ENCODE measurements at regions not wholly inside any gene's neighbourhood (a gene's known extent, or its start where the extent isn't known, plus 50 kb on each side); places are given as distances from the start of the nearest gene placed in this dataset.
"Not testable (repeated sequence)": the region's sequence is repeated elsewhere in the genome, so short reads cannot be mapped to it uniquely, and the experiment has no call there.

- not testable (repeated sequence) for DNase-seq
Observed at GRCh38 chr3:187466306-187466705, 98.1 kb downstream of the RTP4 start.

DNA sequence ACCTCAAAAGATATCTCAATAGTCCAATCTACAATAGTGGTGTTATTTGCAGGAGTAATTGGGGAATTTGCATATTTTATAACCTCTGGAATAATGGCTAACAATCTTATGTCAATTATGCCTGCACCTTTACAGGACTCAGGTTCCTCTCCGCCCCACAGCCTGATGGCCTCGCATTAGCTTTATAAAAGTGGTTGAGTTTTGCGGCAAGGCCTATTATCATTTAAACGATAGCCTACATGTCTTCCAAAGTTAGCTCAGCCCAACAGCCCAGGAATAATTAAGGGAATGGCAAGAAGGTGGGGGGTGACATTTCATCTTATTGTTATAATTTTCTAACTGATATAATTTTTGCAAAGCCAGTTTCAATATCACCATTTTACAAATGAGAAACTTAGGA, 97.3 kb downstream of the RTP4 start:
- no peak for DNase-seq

GRCh38 chr3:187464682-187465081, 96.5 kb downstream of the RTP4 start:
- no peak for DNase-seq

DNA sequence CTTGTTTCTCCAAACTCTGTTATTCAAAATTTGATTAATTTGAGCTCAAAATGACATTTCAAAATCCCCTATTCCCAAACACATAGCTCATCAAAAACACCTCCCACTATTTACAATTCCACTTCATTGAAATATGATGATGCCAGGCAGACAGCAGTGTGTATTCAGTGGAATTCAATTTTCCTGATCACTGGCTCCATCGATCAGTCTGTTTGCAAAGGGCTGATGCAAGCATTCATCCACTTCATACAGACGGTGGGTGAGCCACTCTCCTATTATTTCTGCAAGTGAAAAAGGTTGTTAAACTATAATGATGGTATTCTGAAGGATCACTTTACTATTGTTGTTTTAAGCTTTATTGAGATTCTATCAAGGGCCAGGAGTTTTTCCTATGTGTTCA, 90.7 kb downstream of the RTP4 start:
- no peak for DNase-seq

DNA sequence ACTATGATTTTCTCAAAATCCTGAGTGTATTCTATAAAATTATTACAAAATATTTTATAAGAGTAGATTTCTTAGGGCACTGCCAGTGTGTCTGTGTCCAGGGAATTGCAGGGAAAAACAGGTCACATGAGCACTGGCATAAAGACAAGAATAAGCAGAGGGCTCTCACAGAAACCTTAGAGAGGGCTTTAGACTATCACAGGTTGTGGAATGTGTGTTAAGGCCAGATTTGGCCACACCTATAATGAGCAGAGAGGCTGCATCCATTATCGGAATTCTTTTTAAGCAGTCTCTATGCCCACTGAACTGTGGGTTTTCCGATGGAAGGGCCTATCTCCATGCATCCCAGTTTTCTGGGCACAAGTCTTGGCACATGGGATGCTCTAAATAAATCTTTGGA, 90.2 kb downstream of the RTP4 start:
- DNase-seq, result no peak

DNA sequence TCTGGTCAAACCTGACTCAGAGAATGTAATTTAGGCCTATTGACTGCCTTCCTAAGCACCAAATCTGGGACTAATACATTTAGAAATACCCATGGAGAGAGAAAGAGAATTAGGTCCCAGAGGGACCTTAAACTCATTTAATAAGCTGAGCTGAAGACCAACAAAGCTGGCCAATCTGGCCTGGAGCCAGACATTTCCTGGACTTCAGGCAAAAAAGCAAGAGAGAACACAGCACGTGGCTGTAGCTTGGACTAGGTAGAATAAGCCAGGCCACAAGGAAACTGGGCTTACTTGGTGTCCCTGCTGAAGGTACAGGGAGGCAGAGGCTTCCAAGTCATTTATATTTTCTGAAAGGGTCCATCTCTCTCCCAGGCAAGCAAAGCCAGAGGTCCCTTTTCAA, 88.1 kb downstream of the RTP4 start:
- DNase-seq, result no peak

- no peak for DNase-seq
Observed at GRCh38 chr3:187454085-187454815, 86.1 kb downstream of the RTP4 start.

GRCh38 chr3:187450431-187451190, 82.4 kb downstream of the RTP4 start:
- DNase-seq, result no peak

DNA sequence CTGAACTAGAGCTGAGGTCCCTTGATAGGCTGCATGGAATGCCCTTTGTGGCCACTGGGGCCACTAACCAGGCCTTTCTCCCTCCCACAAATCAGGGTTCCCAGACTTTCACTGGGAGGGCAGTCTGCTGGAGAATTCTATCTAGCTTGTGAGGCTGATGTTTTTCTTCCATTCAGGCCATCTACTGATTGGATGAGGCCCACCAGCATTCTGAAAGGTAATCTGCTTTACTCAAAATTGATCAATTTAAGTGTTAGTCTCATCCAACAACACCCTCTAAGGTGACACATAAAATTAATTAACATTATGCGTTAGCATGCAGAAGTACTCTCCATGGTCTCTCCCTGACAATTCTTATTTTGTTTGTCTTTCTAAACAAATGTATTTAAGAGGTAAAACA, 80.5 kb downstream of the RTP4 start:
- DNase-seq, result no peak

- DNase-seq, result no peak
Observed at GRCh38 chr3:187447737-187448136, 79.6 kb downstream of the RTP4 start.

GRCh38 chr3:187445356-187445755, 77.2 kb downstream of the RTP4 start:
- DNase-seq, result no peak

- DNase-seq, result no peak
Observed at GRCh38 chr3:187434524-187434923, 66.3 kb downstream of the RTP4 start.

DNA sequence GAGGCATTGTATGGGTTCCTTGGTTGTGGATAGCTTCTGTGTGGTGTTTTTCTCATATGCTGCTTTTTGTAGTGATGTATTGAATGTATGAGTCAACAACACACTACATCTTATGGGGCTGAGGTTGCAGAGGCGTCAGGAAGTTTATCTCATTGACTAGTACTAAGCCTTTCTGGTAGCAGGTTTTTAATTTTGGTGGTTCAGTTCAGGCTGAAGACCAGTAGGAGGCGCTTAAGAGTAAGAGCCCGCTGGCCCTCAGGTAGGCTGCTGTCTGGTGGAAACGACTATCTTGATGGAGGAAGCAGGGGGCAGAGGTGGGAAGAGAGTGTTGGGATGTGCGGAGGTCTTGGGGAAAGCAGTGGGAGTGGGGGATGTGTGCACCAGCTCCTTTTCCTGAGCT, 62.4 kb downstream of the RTP4 start:
- DNase-seq, result no peak

All from effector CD4-positive, alpha-beta T cell (primary cell).